Hematopoietic multipotent progenitor cell treated with erythropoietin and hydrocortisone succinate and interleukin-3 and kit ligand, for 4 days (in vitro differentiated cells): ENCODE measurements at regions not wholly inside any gene's neighbourhood (a gene's known extent, or its start where the extent isn't known, plus 50 kb on each side); places are given as distances from the start of the nearest gene placed in this dataset.

Experiments used
- DNase-seq: peaks from one replicate; pipeline ENCODE4 v3.0.0-alpha.2; 2015

DNA sequence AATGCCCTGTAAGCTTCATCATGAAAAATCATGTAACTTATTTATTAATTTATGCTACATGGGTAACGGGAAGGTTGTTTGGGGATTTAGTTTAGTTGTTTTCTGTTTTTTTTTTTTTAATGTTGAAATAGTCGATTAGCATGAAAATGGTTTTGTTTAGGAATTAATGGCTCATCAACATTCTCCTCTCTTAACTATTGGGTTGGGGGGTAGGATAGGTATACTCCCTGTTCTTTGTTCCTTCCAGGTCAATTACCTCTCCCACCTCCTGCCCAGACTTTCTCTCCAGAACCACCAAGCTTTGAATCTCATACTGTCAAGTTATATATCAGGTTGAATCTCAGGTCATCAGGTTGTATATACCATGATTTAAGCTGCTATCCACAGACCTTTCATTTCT, 568.7 kb upstream of the DSEL start:
- no peak for DNase-seq

DNA sequence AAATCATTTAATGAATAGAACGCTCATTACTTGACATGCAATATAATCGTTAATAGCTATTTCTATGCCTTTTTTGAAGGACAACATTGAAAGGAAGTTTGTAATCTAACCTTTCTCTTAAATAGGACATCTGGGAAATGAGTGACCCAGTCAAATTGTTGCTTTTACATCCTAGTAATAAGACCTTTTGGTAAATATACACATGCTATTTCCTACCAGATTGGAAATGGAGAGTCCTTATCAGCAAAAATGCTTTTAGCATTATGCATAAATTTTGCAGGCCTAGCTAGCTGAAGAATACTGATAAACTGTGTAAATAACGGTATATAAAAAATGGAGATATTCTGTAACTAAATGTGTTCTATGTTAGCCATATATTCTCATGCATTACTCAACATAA, 567.3 kb upstream of the DSEL start:
- DNase-seq = no peak

DNA sequence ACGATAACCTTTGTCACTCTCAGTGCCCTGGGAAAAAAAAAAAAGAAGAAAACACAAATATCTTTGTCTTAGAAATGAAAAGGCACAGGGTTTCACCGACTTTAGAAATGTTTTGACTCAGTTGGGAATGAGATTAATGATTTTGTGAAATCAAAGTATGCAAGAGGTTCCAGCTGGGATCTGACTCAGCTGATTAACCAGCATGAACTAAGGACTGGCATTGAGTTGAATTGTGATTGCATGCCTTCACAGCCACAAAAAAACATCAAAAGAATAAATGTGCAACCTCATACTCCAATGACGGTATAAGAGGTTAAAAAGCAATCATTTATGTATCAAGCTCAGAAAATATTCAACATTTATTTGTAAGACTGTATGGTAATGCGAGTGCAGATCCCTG, 566.6 kb upstream of the DSEL start:
- DNase-seq = no peak

GRCh38 chr18:68072744-68073143, 556.2 kb upstream of the DSEL start:
- DNase-seq = no peak

DNA sequence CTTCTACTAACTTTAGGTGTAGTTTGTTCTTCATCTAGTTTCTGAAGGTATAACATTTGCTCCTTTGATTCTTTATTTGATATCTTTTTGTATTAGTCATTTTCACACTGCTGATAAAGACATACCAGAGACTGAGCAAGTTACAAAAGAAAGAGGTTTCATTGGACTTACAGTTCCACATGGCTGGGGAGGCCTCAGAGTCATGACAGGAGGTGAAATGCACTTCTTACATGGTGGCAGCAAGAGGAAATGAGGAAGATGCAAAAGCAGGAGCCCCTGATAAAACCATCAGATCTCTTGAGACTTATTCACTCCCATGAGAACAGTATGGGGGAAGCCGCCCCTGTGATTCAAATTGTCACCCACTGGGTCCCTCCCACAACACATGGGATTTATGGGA, 544.4 kb upstream of the DSEL start:
- DNase-seq = no peak

GRCh38 chr18:68056936-68057335, 540.4 kb upstream of the DSEL start:
- DNase-seq = no peak

DNA sequence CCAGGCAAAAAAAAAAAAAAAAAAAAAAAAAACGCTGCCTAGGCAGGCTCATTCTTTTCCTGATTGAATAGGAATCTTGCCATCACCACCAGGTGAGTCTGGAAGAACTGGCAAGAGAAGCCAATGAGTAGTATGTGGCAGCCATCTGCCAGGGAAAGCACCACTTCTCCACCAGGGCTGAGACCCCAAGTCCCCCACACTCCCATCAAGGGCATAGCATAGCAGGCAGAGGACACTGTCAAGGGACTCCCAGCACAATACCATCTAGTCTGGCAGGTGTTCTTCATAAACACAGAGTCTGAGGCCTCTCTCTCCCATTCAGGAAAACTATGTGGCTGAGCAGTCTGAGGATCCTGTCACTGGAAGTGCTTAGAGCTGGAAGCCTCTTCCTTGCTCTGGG, 538.1 kb upstream of the DSEL start:
- no peak for DNase-seq

DNA sequence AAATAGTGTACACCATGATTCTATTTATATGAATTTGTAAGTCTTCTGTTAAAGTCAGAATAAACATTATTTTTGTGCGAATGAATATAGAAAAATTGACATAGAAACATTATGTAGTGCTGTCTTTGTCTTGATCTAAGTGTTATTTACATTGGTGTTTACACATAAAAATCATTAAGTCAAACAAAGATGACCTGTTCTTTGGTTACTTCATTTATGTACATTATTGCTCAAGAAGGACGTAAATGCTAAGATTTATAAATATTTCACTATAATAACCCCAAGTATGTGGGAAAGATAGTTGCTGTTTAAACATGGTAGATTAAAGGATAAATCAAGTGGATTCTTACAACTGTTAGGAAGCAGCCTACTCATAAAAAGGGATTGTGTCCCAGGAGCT, 536.8 kb upstream of the DSEL start:
- DNase-seq = no peak

DNA sequence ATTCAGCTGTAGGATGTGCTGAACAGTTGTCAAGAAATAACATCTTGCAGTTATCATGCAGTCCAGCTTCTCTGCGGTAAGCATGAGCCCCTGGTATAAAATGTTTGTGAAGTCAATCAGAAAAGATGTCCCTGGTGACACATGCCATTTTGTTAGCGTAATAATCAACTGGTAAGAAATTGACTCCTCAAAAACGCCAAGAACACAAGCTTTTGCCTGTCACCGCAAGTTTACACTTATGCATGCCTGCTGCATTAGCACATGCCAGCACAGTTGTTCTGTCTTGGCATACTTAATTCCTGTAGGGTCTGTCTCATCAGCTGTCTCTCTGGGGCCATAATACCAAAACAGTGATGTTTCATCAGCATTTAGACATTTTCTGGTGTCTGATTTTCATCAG, 524.8 kb upstream of the DSEL start:
- DNase-seq = no peak

DNA sequence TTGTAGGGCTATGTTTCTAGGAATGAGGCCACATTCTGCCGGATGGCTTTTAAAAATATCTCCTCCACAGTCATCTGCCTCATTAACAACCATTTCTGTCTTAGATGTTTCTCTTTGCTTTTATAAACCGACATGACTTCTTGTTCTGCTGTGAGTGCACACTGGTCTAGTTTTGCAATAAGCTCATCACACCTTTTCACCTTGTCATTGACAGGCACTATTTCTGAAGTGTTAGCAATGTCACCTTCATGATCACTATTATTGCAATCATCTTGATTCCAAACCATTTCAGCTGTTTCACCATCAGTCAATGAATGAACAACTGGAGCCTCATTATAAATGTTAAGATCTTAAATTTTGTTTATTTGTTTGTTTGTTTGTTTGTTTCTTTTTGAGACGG, 523.7 kb upstream of the DSEL start:
- DNase-seq = no peak

DNA sequence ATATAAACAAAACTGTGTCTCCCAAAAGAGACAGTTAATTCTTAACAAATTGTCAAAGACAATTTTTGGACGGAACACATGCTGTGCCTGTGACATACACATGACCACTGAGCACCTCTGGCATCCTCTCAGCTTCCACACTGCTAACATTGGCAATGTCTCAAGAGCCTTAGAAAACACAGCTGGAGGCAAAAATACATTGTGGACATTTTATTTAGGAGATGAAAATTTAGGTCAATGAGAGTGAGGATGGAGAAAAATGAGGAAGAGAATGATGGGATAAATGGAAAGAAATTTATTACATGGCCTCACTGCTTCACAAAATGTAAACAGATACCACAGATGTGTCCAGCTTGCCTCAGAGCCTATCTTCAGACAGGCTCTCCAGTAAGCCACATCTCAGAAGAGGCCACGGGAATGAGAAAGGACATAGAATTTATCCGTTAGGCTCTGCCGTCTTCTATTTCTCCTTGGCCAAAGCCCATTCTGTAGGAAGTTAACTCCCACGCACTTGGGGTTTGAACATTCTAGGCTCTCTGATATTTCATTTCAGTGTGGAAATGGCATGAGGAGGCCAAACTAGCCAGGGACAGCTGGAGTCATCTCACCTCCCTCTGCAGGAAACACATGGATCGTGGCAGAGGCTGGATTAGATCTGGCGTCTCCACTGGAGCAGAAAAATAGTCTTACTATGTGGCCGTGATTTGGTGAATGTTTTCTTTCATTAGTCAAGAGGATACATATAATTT, 519.4 kb upstream of the DSEL start:
- no peak for DNase-seq

- DNase-seq = no peak
Observed at GRCh38 chr18:68034296-68034695, 517.8 kb upstream of the DSEL start.

- DNase-seq = no peak
Observed at GRCh38 chr18:68033466-68033865, 516.9 kb upstream of the DSEL start.

DNA sequence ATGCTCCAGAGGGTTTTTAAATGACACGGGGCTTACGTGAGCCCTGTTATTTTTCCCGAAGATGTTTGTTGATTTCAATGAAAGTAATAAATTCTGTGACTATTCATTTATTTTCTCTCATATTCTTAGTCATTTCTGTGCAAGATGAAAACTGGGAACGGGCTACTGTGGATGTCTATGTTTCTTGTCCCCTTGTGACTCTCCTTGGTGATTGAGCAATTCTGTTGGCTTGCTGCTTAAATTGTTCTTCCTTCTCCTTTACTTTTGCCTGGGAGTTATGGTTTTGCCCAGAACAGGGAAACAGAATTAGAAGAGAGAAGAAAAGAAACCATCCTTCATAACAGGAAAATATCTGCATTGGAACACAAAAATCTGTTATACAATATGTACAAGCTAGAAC, 508.2 kb upstream of the DSEL start:
- DNase-seq = no peak

GRCh38 chr18:68017385-68017784, 500.9 kb upstream of the DSEL start:
- no peak for DNase-seq

DNA sequence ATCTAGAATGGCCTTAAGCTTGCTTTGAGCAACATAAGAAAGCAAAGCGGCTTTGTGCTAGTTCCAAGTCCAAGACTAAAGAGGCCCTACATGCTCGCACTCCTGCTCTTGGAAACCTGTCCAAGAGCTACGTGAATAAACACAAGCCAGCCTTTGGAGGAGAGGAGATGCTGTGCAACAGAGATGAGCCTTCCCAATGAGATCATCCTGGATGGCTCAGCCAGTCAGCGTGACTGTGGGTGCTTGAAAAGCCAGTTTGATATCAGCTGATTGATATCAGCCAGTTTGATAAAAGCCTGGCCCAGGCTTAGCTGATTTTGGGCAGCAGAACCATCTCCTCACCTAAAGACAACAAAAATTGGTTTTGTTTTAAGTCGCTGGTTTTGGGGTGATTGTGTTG, 481.0 kb upstream of the DSEL start:
- no peak for DNase-seq

DNA sequence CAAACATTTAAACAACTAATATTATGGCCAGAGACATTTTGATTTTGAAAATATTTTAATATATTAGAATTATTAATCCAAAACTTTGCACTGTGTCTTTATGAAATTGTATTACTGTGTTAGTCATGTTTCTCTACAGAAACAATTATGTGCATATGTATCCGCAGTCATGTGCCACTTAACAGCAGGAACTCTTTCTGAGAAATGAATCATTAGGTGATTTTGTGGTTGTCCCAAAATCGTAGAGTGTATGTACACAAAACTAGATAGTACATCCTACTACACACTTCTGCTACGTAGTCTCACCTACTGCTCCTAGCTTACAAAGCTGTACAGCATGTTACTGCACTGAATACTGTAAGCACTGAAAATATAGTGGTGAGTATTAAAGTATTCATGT, 479.2 kb upstream of the DSEL start:
- no peak for DNase-seq

- no peak for DNase-seq
Observed at GRCh38 chr18:67980241-67980640, 463.7 kb upstream of the DSEL start.

DNA sequence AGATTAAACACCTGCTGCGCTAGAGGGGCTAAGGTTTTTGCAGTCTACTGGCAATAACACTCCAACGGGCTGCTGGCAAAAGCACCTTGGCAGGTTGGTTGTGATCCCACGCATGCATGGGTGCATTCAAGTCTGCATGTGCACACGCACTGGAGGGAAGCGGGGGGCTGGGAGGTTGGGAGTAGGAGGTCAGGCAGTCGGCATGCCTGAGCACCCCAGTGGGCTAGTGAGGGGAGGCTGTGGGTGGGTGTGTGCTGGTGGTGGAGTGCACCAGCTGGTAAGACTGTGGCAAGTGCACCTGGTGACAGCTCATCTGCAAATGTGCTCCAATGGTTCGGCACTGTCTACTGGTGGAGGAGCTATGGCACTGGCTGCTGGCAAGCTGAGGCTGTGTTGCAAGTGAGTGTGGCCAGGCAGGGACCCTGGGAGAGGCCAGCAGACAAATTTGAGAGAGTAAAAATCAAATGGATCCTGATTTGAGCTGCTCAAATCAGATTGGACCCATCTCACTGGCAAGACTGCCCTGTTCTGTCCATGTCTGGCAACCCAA, 460.6 kb upstream of the DSEL start:
- no peak for DNase-seq

DNA sequence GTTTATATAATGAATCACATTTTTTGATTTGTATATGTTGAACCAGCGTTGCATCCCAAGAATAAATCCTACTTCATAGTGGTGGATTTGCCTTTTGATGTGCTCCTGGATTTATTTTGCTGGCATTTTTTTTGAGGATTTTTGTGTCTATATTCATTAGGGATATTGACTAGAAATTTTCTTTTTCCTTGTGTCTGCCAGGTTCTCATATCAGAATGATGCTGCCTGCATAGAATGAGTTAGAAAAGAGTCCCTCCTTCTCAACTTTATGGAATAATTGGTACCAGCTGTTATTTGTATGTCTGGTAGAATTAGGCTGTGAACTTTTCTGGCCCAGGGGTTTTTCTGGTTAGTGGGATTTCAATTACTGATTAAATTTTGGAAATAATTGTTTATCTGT, 457.4 kb upstream of the DSEL start:
- no peak for DNase-seq

DNA sequence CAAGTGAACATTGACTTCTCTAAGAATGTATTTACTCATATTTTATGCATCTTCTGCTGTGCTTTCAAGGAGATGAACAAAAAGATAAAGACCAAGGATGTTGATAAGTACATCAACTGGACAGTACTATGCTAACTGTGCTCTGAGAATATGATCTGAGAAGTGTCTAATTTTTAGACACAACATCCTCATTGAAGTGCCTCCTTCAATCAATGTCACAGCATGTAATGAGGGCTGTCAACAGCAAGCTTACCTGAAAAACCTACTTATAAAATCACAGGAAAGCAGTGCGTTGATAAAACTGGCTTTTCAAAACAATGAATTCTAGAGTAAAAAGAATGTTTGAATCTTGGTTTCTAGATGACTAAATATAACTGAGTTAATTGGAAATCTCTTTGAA, 452.9 kb upstream of the DSEL start:
- DNase-seq = no peak

GRCh38 chr18:67966224-67966623, 449.7 kb upstream of the DSEL start:
- DNase-seq = no peak

GRCh38 chr18:67964462-67964861, 447.9 kb upstream of the DSEL start:
- DNase-seq = no peak

GRCh38 chr18:67961701-67962440, 445.4 kb upstream of the DSEL start:
- DNase-seq = no peak

DNA sequence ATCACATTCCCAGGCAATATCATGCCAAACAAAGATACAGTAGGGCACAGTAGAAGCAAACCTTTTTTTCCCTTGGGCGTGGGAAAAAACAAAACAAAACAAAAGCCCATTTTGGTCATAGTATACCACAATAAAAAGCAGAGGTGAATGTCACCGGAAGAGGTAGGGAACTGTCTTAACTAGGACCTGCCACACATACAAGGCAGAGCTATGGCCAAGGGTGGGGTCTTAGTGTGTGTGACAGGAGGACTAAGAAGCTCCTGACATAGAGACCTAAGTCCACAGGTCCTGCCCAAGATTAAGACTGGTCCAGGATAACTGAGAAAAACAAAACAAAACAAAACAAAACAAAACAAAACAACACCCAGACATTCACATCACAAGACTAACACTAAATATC, 441.2 kb upstream of the DSEL start:
- no peak for DNase-seq
